HG03139 (cell line): ENCODE measurements at regions not wholly inside any gene's neighbourhood (a gene's known extent, or its start where the extent isn't known, plus 50 kb on each side); places are given as distances from the start of the nearest gene placed in this dataset.
A peak's percentile ranks its signal among the peaks of the same experiment; 100 is the strongest.

ENCODE experiments used
- ATAC-seq: cut with Tn5 transposase; IDR thresholded peaks from one replicate; pipeline ENCODE4 v1.9.1; 2021; ENCODE audit not compliant: unreplicated experiment

DNA sequence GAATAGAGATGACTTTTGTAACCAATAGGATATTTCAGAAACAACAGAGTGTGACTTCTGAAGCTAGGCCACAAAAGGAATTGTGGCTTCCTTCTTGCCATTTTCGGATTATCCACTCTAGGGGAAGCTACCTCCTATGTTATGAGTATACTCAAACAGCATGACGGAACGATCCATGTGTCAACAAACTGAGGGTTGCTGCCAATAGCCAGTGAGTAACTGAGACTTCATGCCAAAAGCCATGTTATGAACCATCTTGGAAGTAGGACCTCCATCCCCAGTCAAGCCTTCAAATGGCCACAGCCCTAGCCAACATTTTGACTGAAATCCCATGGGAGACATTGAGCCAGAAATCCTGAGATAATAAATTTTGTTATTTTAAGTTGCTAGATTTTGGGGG is 69.0 kb upstream of the IL6 start:
- ATAC-seq: no peak

DNA sequence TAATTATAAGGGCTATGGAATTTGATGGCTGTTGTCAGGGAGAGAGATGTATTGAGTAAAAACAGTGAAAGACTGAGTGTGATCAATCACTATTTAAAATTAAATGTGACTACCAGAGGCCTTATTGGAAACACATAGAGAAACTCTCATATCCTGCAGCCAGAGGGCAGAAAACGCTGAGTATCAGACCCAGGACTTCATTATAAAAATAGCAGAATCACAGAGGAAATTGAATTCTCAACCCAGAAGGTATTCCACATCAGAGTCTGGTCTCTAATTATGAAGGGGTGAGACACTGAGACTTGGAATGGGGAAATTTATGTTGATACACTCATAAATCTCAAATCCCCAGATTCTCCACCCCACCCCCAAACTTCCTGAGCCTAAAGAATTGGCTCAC is 69.5 kb upstream of the IL6 start:
- ATAC-seq: no peak

DNA sequence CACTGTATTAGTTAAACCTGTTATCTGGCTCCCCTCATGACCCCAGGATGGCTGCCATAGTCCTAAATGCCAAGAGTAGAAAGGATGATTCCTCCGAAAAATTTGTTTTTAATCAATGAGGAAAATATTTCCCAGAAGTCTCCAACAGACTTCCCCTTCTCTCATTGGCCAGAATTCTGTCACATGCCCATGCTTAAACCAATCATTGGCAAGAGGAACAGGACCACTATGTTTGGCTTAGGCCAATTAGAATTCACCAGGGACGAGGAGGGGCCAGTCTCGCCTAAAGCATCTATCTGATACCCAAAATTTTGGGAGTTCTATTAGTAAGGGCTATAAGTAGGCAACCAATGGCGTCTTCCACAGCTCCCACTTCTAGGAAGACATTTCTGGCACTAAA is 71.2 kb upstream of the IL6 start:
- no peak for ATAC-seq

DNA sequence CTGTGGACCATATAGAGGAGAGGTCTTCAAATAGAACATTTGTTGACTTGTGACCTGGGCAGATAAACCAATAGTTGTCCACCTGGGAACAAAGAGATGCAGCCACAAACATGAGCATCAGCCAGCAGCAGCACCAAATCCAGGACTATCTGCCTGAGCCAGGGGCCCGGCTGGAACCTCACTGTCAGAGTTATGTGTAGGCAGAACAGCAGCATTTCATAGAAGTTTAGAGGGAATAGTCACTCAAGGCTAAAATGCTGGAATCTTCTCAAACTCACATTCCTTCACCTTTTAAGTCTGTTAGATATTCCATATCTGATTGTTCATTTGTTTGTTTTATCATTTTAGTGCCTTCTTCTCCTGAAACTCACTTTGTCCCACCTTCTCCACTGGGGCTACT is 72.2 kb upstream of the IL6 start:
- ATAC-seq: no peak

DNA sequence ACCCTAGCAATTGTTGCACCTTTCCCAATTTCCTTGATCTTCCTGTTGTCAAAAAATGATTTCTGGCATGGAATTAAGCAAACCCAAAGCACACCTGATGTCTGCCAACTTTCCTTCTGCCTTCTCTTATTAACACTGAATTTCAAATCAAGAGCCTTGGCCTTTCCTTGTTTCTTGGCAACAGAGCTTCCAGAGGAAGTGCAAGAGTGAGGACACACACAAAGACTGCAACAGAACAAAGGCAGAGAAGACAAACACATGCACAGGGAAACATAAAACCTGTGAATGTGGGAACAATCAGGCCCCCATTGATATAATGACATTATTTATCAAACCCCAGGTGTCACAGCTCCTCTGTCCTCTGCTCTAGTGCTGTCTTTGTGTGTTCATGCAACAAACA is 73.0 kb upstream of the IL6 start:
- ATAC-seq: no peak

DNA sequence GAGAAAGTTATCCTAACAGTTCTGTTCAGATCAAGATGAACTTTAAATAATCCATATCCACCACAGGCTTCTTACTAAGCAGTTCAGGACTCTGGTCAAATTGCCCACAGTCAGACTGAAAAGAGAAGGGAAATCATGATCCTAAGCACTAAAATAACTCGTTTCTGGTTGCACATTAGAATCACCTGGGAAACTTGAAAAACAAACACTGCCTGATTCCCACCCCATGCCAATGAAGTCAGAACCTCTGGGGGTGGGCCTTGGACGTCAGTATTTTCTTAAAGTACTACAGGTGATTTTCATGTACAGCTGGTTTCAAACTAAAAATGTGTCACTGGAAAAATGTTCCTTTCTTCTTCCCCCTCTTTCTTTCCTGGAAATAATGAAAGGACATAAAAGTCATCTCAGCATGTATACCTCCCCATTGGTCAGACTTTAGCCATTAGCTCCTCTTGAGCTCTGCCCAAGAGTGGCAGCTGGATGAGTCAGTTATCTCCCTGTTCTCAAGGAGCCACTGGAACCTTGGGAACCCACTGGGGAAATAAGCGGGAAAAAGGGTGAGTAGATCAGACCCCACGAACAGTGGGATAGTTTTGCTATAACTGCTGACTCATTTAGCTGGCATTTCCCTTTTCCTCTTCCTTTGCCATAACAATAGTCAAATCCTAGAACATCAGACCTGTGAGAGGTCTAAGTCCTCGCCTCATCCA is 75.3 kb upstream of the IL6 start:
- ATAC-seq: no peak

DNA sequence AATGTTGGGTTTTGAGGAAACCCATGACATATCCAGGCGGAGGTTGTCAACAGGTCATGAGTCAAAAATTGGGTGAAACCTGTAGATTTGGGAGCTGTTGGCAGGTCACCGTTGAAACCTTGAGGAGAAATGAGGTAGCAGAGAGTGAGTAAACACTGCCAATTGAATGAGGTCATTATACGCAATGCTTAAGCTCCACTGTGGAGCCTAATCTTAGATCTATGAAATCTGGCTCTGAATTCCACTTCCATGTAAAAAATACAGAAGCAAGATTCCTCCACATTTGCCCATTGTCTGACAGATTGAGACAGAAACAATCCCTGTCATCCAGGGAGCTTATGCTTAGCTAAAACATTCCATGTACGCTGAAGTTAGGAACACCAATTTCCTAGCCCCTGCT is 76.0 kb upstream of the IL6 start:
- ATAC-seq: no peak

DNA sequence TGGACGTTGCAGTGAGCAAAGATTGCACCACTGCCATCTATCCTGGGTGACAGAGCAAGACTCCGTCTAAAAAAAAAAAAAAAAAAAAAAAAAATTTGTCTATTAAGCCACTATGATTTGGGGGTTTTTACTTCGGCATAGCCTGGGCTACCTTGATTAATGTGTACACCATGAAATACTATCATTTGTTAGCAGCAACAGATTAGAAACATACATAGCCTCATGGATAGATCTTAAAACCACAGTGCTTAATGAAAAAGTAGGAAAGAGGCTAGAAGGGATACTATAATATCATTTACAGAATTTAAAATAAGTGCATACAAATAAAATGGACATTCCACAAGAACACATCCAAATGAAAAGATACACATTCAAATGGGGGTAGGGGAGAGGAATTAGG is 77.3 kb upstream of the IL6 start:
- no peak for ATAC-seq

DNA sequence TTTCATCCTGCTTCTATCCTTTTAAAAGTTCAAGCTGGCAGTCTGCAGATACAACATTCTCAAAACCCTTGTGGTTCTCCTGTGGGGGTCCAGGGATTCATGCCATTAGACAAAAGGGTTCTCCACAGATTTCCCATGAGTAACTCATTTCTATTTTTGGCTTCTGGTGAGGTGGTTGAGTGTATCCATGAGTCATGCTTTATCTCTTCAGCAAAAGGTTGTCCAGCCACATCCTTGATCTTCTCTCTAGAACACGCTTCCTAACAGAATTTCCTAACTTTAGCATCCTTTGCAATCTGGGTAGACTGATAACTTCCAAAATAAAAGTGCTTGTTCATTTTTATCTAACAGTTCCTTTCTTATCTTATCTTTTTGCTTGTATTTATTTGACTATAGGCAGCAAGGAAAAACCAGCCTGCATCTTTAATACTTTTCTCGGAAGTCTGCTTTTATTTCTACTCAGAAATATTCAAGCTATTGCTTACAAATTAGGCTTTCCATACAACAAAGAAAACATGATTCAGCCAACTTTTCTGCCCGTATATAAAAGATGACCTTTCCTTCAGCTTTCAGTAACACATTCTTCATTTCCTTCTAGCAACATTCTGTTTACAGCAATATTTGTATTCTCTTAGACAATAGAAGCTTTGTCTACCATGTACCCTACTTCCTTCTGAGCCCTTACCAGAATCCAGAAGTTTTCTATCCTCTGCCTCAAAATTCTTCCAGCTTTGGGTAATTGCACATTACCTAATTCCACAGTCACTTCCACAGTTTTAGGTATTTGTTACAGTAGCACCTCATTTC is 79.3 kb upstream of the IL6 start:
- no peak for ATAC-seq

DNA sequence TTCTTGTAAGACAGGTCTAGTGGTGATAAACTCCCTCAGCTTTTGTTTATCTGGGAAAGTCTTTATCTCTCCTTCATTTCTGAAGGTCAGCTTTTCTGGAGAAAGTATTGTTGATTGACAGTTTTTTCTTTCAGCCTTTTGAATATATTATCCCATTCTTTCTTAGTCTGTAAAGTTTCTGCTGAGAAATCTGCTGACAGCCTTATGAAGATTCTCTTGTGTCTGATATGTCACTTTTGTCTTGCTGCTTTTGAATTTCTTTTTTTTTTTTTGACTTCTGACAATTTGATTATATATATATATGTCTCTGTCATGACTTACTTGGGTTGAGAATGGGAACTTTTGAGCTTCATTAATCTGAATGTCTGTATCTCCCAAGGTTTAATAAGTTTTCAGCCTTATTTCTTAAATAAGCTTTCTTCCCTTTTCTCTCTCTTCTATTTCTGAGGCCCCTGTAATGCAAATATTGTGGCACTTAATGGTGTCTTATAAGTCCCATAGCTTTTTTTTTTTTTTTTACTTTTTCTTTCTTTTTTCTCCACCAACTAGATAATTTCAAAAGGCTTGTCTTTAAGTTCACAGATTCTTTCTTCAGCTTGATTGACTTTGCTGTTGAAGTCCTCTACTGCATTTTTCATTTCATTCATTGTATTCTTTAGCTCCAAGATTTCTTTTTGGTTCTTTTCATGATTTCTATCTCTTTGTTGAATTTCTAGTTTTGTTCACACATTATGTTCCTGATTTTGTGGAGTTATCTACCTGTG is 81.4 kb upstream of the IL6 start:
- no peak for ATAC-seq

DNA sequence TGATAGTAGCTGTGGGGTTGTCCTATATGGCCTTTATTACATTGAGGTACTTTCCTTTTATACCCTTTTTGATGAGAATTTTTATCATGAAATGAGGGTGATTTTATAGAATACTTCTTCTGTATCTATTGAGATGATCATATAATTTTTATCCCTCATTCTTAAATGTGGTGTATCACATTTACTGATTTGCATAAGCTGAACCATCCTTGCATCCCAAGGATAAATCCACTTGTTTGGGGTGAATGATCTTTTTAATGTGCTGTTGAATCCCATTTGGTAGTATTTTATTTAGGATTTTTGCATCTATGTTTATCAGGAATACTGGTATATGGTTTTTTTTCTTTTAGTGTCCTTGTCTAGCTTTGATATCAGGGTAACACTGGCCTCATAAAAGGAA is 84.5 kb upstream of the IL6 start:
- no peak for ATAC-seq

DNA sequence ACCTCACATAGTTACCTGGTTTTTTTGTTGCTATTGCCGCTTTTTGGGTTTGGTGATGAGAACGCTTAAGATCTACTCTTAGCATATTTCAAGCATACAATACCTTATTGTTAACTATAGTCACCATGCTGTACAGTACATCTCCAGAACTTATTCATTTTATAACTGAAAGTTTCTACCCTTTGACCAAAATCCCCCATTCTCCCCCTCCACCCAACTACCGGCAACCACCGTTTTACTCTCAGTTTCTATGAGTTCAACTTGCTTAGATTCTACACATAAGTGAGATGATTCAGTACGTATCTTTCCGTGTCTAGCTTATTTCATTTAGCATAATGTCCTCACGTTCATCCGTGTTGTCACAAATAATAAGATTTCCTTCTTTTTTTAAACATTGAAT is 86.7 kb upstream of the IL6 start:
- ATAC-seq: peak; percentile 98

DNA sequence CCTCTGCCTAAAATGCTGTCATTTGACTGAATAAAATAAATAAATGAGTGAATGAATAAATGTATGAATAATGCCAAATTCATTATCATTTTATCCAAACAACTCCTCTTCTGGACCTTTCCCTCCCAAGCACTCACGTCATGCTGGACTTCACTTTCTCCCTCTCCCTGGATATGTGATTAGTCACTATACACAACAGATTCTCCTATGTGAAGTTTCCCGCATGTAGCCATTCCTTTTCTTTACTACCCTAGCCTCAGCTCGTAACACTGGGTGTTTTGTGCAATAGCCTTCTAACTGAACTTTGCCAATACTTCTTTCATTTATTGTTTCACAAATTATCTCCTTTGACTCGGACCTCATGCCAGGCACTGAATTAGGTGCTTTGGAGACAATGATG is 87.6 kb upstream of the IL6 start:
- ATAC-seq: no peak

DNA sequence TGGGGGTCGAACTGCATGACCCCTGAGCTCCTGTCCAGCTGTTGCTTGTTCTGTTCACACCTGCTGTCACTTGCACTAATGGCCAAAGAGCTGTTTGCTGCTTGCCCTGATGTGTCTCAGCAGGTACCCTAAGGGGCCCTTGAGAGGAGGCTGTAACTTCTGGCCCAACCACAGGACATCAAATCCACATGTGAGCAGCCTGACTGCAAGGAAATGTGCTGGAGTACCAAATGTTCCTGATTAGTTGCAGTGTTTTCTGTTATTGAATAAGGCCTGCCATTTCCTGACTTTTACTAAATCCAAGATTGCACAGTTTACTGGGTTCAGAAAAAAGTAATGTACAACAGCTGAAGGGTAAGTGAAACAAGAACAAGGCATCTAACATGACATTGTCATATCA is 91.7 kb upstream of the IL6 start:
- ATAC-seq: no peak

DNA sequence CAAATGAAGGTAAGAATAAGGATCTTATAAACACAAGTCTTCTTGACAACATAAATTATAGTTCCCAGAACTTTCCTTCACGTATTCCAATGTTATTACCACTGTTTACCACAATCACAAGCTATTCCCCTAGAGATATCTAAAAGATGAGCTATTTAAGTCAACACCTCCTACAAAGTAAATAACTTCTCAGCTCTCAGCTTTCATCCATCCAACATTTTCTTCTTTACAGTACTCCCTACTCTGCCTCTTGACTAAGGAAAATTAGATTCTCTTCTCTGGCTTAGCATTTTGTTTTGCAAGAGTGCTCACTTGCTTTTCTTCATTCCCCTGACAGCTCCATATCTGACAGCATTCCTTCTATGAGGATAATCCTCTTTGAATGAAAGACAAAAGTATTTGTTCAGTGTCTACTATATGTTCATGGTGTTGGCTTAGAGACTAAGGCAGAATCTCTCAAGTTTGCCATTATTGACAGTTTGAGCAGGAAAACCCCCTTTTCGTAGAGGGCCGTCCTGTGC is 93.0 kb upstream of the IL6 start:
- ATAC-seq: no peak

DNA sequence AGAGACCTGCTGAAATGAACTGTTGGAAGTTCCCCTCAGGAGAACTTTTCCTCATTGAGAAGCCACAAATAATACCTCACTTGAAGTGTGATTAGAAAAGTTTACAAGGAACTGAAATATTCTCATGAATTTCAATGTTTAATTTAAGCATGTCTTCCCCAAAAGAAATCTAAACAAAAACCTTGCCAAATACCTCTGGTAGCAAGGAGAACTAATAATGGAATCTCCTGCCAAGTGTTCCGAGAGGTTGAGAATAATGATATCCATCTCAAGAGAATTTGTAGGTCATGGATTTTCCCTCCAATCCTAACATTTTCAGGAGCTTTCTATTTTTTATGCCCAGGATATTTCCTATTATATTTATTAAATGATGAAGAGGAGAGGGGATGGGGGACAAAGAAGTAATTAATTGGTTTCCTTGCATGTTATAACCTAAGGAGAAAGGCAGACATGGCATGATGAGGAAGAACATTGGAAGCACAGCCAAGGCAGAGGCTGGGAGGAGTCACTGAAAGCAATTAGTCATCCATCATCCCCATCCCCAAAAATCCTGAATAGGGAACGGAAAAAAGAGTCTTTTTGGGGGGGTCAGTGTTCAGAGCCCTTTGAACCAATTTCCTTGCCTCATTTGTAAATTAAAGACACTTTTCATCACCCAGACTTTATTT is 93.6 kb upstream of the IL6 start:
- ATAC-seq: no peak

DNA sequence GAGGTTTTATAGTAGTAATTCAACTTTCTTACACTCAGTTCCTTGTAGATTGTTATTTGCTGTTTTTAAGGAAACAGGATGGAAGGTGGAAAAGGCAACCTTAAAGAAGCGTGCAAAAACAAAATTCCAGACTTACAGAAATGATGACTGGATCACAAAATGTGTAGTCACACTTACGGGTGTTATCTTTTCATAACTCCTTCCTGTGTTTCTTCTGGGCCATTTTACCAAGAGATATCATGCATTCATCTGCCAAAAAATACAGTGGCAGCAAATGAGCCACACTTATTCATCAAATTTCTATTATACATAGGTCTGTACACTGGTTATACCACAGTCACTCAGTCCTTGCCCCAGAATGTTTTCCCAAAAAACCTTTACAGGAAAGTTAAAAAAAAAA is 94.3 kb upstream of the IL6 start:
- no peak for ATAC-seq

DNA sequence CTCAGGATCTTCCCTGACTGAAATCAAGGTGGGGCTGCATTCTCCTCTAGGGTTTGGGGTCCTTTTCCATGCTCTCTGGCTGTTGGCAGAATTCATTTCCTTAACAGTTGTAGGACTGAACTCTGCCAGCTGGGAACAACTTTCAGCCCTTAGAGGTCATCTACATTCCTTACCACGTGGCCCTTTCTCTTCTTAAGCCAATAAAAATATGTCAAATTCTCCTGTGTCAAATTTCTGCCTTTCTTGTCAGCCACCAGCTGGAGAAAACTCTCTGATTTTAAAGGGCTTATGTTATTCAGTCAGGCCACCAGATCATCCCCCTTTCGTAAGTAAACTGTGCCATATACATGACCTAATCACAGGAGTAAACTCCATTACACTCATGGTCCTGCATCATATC is 95.3 kb upstream of the IL6 start:
- ATAC-seq: no peak

DNA sequence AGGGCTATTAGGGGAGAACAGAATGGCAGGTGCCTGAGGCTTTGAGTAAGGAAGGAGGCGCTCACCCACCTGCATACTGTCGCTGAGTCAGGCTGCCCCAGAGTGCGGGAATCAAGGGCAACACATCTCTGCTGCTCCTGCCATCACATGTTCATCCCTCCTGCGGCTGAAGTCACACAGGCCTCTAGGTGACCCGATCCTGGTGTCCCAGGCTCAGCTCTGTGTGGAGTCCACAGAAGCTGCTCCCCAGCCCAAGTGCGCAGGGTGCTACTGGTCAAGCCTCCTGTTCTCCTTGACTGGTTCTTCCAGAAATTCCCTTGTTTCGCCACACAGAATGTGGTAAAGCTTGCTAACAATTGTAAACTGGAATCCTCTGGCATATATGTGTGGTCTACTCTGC is 96.9 kb upstream of the IL6 start:
- no peak for ATAC-seq

DNA sequence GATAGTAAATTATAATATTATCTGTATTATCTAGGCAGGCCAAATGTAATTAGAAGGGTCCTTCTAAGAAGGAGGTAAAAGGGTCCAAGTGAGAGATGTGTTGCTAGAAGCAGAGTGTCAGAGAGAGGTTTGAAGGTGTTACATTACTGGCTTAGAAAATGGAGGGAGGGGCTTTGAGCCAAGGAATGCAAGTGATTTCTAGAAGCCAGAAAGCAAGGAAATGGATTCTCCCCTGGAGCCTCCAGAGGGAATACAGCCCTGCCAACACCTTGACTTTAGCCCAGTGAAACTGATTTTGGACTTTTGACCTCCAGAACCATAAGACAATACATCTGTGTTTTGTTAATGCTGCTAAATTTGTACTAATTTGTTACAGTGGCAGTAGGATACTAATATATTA is 97.9 kb upstream of the IL6 start:
- no peak for ATAC-seq

DNA sequence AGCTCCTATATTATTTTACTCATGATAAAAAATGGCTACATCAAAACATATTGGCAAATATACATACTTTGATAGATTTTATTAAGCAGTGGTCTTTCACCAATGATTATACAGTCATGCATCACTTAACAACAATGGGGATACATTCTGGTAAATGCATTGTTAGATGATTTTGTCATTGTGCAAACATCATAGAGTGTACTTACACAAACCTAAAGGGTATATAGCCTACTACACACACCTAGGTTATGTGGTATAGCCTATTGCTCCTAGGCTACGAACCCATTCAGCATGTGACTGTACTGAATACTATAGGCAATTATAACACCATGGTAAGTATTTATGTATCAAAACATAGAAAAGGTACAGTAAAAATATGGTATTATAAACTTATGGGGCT is 98.9 kb upstream of the IL6 start:
- no peak for ATAC-seq
